ENCODE measurements at regions not wholly inside any gene's neighbourhood (a gene's known extent, or its start where the extent isn't known, plus 50 kb on each side); places are given as distances from the start of the nearest gene placed in this dataset.

- Histone ChIP-seq H3K4me3 (no peak overlapping the region), H3K9me3 (ENCODE audit: low read depth) (no peaks in the 10 kb centered on the region), H3K4me2 (no peak overlapping the region), H2AFZ (no peak overlapping the region), H3K27ac (no peak overlapping the region), H3K79me2 (no peaks in the 10 kb centered on the region), H4K20me1 (ENCODE audit: insufficient read depth, poor library complexity, severe bottlenecking) (no peaks in the 10 kb centered on the region), H3K36me3 (replicated peaks; ENCODE audit: insufficient read depth, low read depth) (no peaks in the 10 kb centered on the region), H3K9me2 (replicated peaks; ENCODE audit: insufficient read depth) (no peaks in the 10 kb centered on the region), H3K27me3 (no peaks in the 10 kb centered on the region), H3K4me1 (ENCODE audit: insufficient read depth) (no peaks in the 10 kb centered on the region)
- TF ChIP-seq CTCF (IDR thresholded peaks at IDR 0.05; ENCODE audit: poor library complexity) (no peak), EZH2 (IDR thresholded peaks at IDR 0.05; ENCODE audit: borderline replicate concordance) (no peak), EZH2phosphoT487 (IDR thresholded peaks at IDR 0.05; ENCODE audit: low read depth, severe bottlenecking, unreplicated experiment) (no peak)
- DNase-seq (ENCODE audit: low spot score): no peak
- whole genome bisulfite sequencing (ENCODE audit: low lambda C conversion rate, missing lambda C conversion rate): 64% methylated on average over 6 of the region's 6 CpGs
These were observed 2125.7 kb upstream of the PCDH20 start for GRCh38 chr13:63541336-63541735.

GRCh38 chr13:63540061-63540460, 2124.4 kb upstream of the PCDH20 start:
- Histone ChIP-seq H3K9me3 (ENCODE audit: low read depth) (no peaks in the 10 kb centered on the region), H3K27ac (no peak overlapping the region), H3K4me2 (no peak overlapping the region), H4K20me1 (ENCODE audit: insufficient read depth, poor library complexity, severe bottlenecking) (no peaks in the 10 kb centered on the region), H3K79me2 (no peaks in the 10 kb centered on the region), H3K9me2 (replicated peaks; ENCODE audit: insufficient read depth) (no peaks in the 10 kb centered on the region), H3K4me3 (no peak overlapping the region), H3K36me3 (replicated peaks; ENCODE audit: insufficient read depth, low read depth) (no peaks in the 10 kb centered on the region), H2AFZ (no peak overlapping the region), H3K4me1 (ENCODE audit: insufficient read depth) (no peaks in the 10 kb centered on the region), H3K27me3 (no peaks in the 10 kb centered on the region)
- no peak for DNase-seq (ENCODE audit: low spot score)
- WGBS (ENCODE audit: low lambda C conversion rate, missing lambda C conversion rate): 68% methylated on average over 1 of the region's 1 CpG
- no peak for TF ChIP-seq EZH2 (IDR thresholded peaks at IDR 0.05; ENCODE audit: borderline replicate concordance)
- no peak for TF ChIP-seq CTCF (IDR thresholded peaks at IDR 0.05; ENCODE audit: poor library complexity)
- TF ChIP-seq EZH2phosphoT487 (IDR thresholded peaks at IDR 0.05; ENCODE audit: low read depth, severe bottlenecking, unreplicated experiment): no peak

- no peak for TF ChIP-seq CTCF (IDR thresholded peaks at IDR 0.05; ENCODE audit: poor library complexity)
- TF ChIP-seq EZH2 (IDR thresholded peaks at IDR 0.05; ENCODE audit: borderline replicate concordance): no peak
- no peak for TF ChIP-seq EZH2phosphoT487 (IDR thresholded peaks at IDR 0.05; ENCODE audit: low read depth, severe bottlenecking, unreplicated experiment)
- Histone ChIP-seq H3K36me3 (replicated peaks; ENCODE audit: insufficient read depth, low read depth) (no peaks in the 10 kb centered on the region), H2AFZ (no peak overlapping the region), H3K4me2 (peak overlapping the region; percentile 10), H3K27me3 (no peaks in the 10 kb centered on the region), H3K4me3 (no peak overlapping the region), H3K9me2 (replicated peaks; ENCODE audit: insufficient read depth) (no peaks in the 10 kb centered on the region), H4K20me1 (ENCODE audit: insufficient read depth, poor library complexity, severe bottlenecking) (no peaks in the 10 kb centered on the region), H3K4me1 (ENCODE audit: insufficient read depth) (no peaks in the 10 kb centered on the region), H3K27ac (no peak overlapping the region), H3K79me2 (no peaks in the 10 kb centered on the region), H3K9me3 (ENCODE audit: low read depth) (no peaks in the 10 kb centered on the region)
- WGBS (ENCODE audit: low lambda C conversion rate, missing lambda C conversion rate): 54% methylated on average over 9 of the region's 9 CpGs
- DNase-seq (ENCODE audit: low spot score): no peak
These were observed 2101.7 kb upstream of the PCDH20 start for GRCh38 chr13:63517371-63517770.

- no peaks in the 10 kb centered on the region for H3K36me3 ChIP-seq (replicated peaks; ENCODE audit: insufficient read depth, low read depth)
- H3K9me2 ChIP-seq (replicated peaks; ENCODE audit: insufficient read depth): no peaks in the 10 kb centered on the region
- no peaks in the 10 kb centered on the region for H4K20me1 ChIP-seq (ENCODE audit: insufficient read depth, poor library complexity, severe bottlenecking)
- H3K4me1 ChIP-seq (ENCODE audit: insufficient read depth): no peaks in the 10 kb centered on the region
- no peak overlapping the region for H3K4me3 ChIP-seq
- 81% methylated on average over 1 of the region's 1 CpG for WGBS (ENCODE audit: low lambda C conversion rate, missing lambda C conversion rate)
- H2AFZ ChIP-seq: no peak overlapping the region
- no peak overlapping the region for H3K27ac ChIP-seq
- H3K9me3 ChIP-seq (ENCODE audit: low read depth): no peaks in the 10 kb centered on the region
- H3K79me2 ChIP-seq: no peaks in the 10 kb centered on the region
- no peak for DNase-seq (ENCODE audit: low spot score)
- no peak overlapping the region for H3K4me2 ChIP-seq
- no peaks in the 10 kb centered on the region for H3K27me3 ChIP-seq
- TF ChIP-seq EZH2 (IDR thresholded peaks at IDR 0.05; ENCODE audit: borderline replicate concordance) (no peak), EZH2phosphoT487 (IDR thresholded peaks at IDR 0.05; ENCODE audit: low read depth, severe bottlenecking, unreplicated experiment) (no peak), CTCF (IDR thresholded peaks at IDR 0.05; ENCODE audit: poor library complexity) (no peak)
These were observed 2100.5 kb upstream of the PCDH20 start for GRCh38 chr13:63516124-63516523.

Data from hepatocyte (in vitro differentiated cells).